Neuronal stem cell (in vitro differentiated cells): ENCODE measurements at regions not wholly inside any gene's neighbourhood (a gene's known extent, or its start where the extent isn't known, plus 50 kb on each side); places are given as distances from the start of the nearest gene placed in this dataset.

Experiments used
- DNase-seq: peaks from one replicate; pipeline ENCODE4 v3.0.0-alpha.2; 2013; ENCODE audit warnings: low spot score
- H2AFZ ChIP-seq: one replicate; pipeline ENCODE4 v1.6.1; 2013; ENCODE audit warnings: mild to moderate bottlenecking, low read length, inconsistent platforms
- H2AK5ac ChIP-seq: 2 replicates; pipeline ENCODE4 v1.6.1; 2013; ENCODE audit warnings: low read depth, mild to moderate bottlenecking, inconsistent platforms, low read length, moderate library complexity, mixed read lengths
- H2BK120ac ChIP-seq: 2 replicates; pipeline ENCODE4 v1.6.1; 2013; ENCODE audit warnings: low read depth, mild to moderate bottlenecking, inconsistent platforms, low read length, moderate library complexity, mixed read lengths
- H2BK12ac ChIP-seq: one replicate; pipeline ENCODE4 v1.6.1; 2013; ENCODE audit warnings: low read length, inconsistent platforms
- H2BK15ac ChIP-seq: 2 replicates; pipeline ENCODE4 v1.6.1; 2013; ENCODE audit warnings: mild to moderate bottlenecking, low read length, inconsistent platforms, mixed read lengths
- H2BK5ac ChIP-seq: one replicate; pipeline ENCODE4 v1.6.1; 2013; ENCODE audit warnings: inconsistent platforms, mild to moderate bottlenecking, low read length, moderate library complexity
- H3K14ac ChIP-seq: one replicate; pipeline ENCODE4 v1.6.1; 2013; ENCODE audit warnings: low read length, inconsistent platforms
- H3K18ac ChIP-seq: 2 replicates; pipeline ENCODE4 v1.6.1; 2013; ENCODE audit warnings: low read length, inconsistent platforms
- H3K23ac ChIP-seq: 2 replicates; pipeline ENCODE4 v1.6.1; 2013; ENCODE audit warnings: low read depth, mild to moderate bottlenecking, mixed read lengths, low read length, inconsistent platforms; ENCODE audit not compliant: poor library complexity
- H3K27ac ChIP-seq: replicated peaks from 3 replicates; pipeline ENCODE4 v1.5.1; 2013; ENCODE audit warnings: low read length, inconsistent platforms
- H3K27me3 ChIP-seq, 3 experiments: 2 replicates each; pipeline ENCODE4 v1.6.1; 2013; ENCODE audit warnings: low read length in 3 of 3, mild to moderate bottlenecking in 2 of 3, inconsistent platforms in 1 of 3, low read depth in 1 of 3, mixed read lengths in 1 of 3, moderate library complexity in 1 of 3; ENCODE audit not compliant: control insufficient read depth in 3 of 3, insufficient read depth in 3 of 3
- H3K36me3 ChIP-seq, 2 donors: replicated peaks in 1 of 2; 2 replicates each; pipeline ENCODE4 v1.6.1; 2013; ENCODE audit warnings: low read length in 2 of 2; ENCODE audit not compliant: control insufficient read depth in 2 of 2, insufficient read depth in 2 of 2
- H3K4ac ChIP-seq: 2 replicates; pipeline ENCODE4 v1.6.1; 2013; ENCODE audit warnings: inconsistent platforms, mild to moderate bottlenecking, low read length, moderate library complexity
- H3K4me1 ChIP-seq, 2 donors: 1 replicate in 1 of 2; 2 replicates in 1 of 2; pipeline ENCODE4 v1.6.1; 2013; ENCODE audit warnings: low read length in 2 of 2, low read depth in 1 of 2; ENCODE audit not compliant: control insufficient read depth in 2 of 2, insufficient read depth in 1 of 2
- H3K4me2 ChIP-seq: one replicate; pipeline ENCODE4 v1.6.1; 2013; ENCODE audit warnings: mild to moderate bottlenecking, low read length, inconsistent platforms; ENCODE audit not compliant: insufficient read depth, poor library complexity, severe bottlenecking
- H3K4me3 ChIP-seq, 2 donors: 2 replicates each; pipeline ENCODE4 v1.5.1; 2013; ENCODE audit warnings: low read length in 2 of 2, mild to moderate bottlenecking in 2 of 2, inconsistent platforms in 1 of 2, moderate library complexity in 1 of 2
- H3K79me1 ChIP-seq: one replicate; pipeline ENCODE4 v1.6.1; 2013; ENCODE audit warnings: low read depth, mild to moderate bottlenecking, inconsistent platforms, low read length, moderate library complexity
- H3K9ac ChIP-seq: one replicate; pipeline ENCODE4 v1.6.1; 2013; ENCODE audit warnings: mild to moderate bottlenecking, low read depth, low read length, inconsistent platforms; ENCODE audit not compliant: poor library complexity
- H3K9me3 ChIP-seq, 2 donors: replicated peaks in 1 of 2; 2 replicates each; pipeline versions ENCODE3 to v1.6.1; 2013; ENCODE audit warnings: low read length in 2 of 2, mild to moderate bottlenecking in 2 of 2, inconsistent platforms in 1 of 2, low read depth in 1 of 2, mixed read lengths in 1 of 2, moderate library complexity in 1 of 2; ENCODE audit not compliant: control insufficient read depth in 2 of 2, insufficient read depth in 1 of 2
- H4K8ac ChIP-seq: one replicate; pipeline ENCODE4 v1.6.1; 2013; ENCODE audit warnings: low read depth, mild to moderate bottlenecking, inconsistent platforms, low read length, moderate library complexity
- H4K91ac ChIP-seq: one replicate; pipeline ENCODE4 v1.6.1; 2013; ENCODE audit warnings: low read length, low read depth, mild to moderate bottlenecking, inconsistent platforms; ENCODE audit not compliant: poor library complexity
- WGBS, 2 donors: extraction: QIAGEN DNeasy Blood & Tissue Kit; methylation state at CpG; one replicate each; pipeline ENCODE4 v1.1.7; 2013; ENCODE audit warnings: missing lambda C conversion rate in 2 of 2, mixed read lengths in 1 of 2; ENCODE audit not compliant: insufficient read length in 2 of 2, insufficient replicate concordance in 1 of 2; ENCODE audit errors: extremely low coverage in 2 of 2; 5-methylcytosine and 5-hydroxymethylcytosine counted together

DNA sequence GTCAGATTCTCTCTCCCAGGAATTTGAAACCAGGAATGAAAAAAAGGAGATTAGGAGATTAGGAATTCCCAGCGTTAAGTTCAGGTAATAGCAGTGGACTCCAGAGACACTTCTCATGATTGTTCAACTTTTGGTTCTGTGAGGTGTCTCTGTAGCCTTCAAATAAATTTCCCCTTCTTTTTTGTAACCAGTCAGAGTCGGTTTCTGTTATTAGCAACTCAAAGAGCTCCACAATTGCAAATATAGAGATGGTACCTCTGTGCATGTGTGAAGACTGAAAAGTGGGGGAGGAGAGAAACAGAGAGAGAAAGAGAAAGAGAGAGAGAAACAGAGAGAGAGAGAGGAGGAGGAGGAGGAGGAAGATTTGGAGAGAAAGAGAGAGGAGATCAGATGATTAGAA lies 112.8 kb upstream of the STEAP1B start:
- H3K9ac ChIP-seq, result no peak overlapping the region
- H3K27ac ChIP-seq, result no peak overlapping the region
- H3K79me1 ChIP-seq, result no peaks in the 10 kb centered on the region
- no peak overlapping the region for H3K4ac ChIP-seq
- no peak overlapping the region for H2AK5ac ChIP-seq
- DNase-seq, result no peak
- peaks cover 3% of the 10 kb centered on the region in 2 donors for H3K9me3 ChIP-seq
- no peak overlapping the region for H3K18ac ChIP-seq
- no peak overlapping the region for H3K4me2 ChIP-seq
- H4K8ac ChIP-seq, result no peak overlapping the region
- no peak overlapping the region for H2BK15ac ChIP-seq
- no peak overlapping the region for H3K4me3 ChIP-seq
- no peaks in the 10 kb centered on the region for H3K4me1 ChIP-seq
- no peak overlapping the region for H2BK120ac ChIP-seq
- no peak overlapping the region for H2BK5ac ChIP-seq
- H3K23ac ChIP-seq, result no peak overlapping the region
- no peaks in the 10 kb centered on the region for H3K27me3 ChIP-seq
- no CpG with 5 or more reads among the region's 2 CpGs for WGBS, 2 donors
- H3K36me3 ChIP-seq, result no peaks in the 10 kb centered on the region
- H3K14ac ChIP-seq, result no peak overlapping the region
- no peak overlapping the region for H2AFZ ChIP-seq
- H4K91ac ChIP-seq, result no peak overlapping the region
- H2BK12ac ChIP-seq, result no peak overlapping the region

DNA sequence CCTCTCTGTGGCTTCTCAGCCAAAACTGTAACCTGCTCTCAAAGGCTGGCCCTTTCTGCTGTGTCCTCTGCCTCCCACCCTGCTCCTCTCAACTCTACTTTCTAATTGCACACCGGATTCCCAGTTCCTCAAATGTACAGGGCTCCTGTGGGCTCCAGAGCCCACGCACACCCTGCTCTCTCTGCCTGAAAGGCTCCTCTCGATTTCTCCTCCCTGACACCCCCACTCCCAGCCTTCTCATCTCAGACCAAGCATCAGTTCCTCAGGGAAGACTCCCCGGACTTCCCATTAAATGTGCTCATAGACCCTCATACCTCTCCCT lies 111.7 kb upstream of the STEAP1B start:
- Histone ChIP-seq H3K9ac (no peak overlapping the region), H3K9me3 (peaks cover 0 to 2% of the 10 kb centered on the region in 2 donors)
- no CpG with 5 or more reads among the region's 4 CpGs for WGBS, 2 donors

DNA sequence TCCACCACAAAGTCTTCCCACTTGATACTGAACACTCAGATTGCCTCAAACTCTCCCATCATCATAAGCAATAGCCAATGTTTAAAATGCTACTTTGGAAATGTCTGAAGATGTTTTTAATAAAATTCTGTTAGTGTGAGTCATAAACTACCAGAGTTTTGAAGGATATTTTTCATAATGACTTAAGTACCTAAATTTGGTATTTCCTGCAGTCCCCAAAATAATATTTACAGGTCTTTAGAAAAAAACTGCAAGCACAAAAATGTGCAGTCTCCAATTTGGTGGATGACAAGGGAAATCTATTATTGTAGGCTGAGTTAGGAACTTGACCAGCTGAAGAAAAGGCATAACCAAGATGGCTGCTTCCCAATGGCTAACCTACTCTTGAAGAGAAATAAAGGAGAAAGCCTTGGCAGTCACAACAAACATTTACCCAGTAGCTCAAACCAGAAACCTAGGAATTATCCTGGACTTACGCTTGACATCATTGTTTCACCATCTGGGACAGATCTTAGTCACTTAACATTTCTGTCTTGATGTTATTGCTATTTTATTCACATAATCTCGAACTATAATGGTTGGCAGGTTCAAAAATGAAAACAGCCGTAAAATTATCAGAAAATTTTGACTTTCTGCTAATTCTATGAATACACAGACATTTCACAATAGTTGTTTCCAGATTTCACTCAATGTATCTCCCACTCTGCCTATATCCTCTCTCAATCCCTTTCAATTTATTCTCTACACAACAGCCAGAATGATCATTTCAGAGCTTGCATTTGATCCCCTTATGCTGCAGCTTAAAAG lies 111.2 kb upstream of the STEAP1B start:
- Histone ChIP-seq H2BK120ac (no peak overlapping the region), H3K9me3 (peaks cover 0 to 2% of the 10 kb centered on the region in 2 donors)
- no CpG with 5 or more reads among the region's 3 CpGs for WGBS, 2 donors

More for the DNA sequence above, 111.7 kb upstream of the STEAP1B start:
- DNase-seq, result no peak
- no peak overlapping the region for H3K4me3 ChIP-seq
- no peak overlapping the region for H2AK5ac ChIP-seq
- H3K4ac ChIP-seq, result no peak overlapping the region
- H3K79me1 ChIP-seq, result no peaks in the 10 kb centered on the region
- no peak overlapping the region for H2BK120ac ChIP-seq
- no peak overlapping the region for H2BK15ac ChIP-seq
- H3K4me2 ChIP-seq, result no peak overlapping the region
- no peak overlapping the region for H3K23ac ChIP-seq
- no peak overlapping the region for H3K27ac ChIP-seq
- H3K4me1 ChIP-seq, result no peaks in the 10 kb centered on the region
- no peaks in the 10 kb centered on the region for H3K27me3 ChIP-seq
- H3K18ac ChIP-seq, result no peak overlapping the region
- no peaks in the 10 kb centered on the region for H3K36me3 ChIP-seq
- H2AFZ ChIP-seq, result no peak overlapping the region
- no peak overlapping the region for H4K91ac ChIP-seq
- no peak overlapping the region for H2BK12ac ChIP-seq
- H4K8ac ChIP-seq, result no peak overlapping the region
- H3K14ac ChIP-seq, result no peak overlapping the region
- no peak overlapping the region for H2BK5ac ChIP-seq

DNA sequence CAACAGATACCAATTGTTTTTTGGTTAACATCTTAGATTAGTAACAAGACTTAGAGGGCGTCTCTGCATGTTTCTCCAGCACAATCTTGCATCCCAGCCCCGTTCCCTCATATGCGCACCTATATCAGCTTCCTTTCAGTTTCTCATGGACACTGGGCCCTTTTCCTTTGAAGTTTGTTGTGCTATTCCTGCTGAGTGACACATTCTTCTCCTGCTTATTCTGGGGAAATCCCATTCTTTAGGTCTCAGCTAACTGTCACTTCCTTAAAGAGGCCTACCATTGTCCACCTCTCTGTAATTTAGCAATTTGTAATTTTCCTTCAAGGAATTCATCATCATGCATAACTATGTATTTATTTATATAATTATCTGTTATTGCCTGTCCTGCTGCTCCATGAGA lies 110.3 kb upstream of the STEAP1B start:
- Histone ChIP-seq H3K18ac (no peak overlapping the region), H3K23ac (no peak overlapping the region), H4K8ac (no peak overlapping the region), H3K36me3 (no peaks in the 10 kb centered on the region), H3K4ac (no peak overlapping the region), H2BK12ac (no peak overlapping the region), H3K79me1 (no peaks in the 10 kb centered on the region), H2BK15ac (no peak overlapping the region), H2AFZ (no peak overlapping the region), H4K91ac (no peak overlapping the region), H2AK5ac (no peak overlapping the region), H2BK5ac (no peak overlapping the region), H3K4me1 (no peaks in the 10 kb centered on the region), H3K4me2 (no peak overlapping the region), H2BK120ac (no peak overlapping the region), H3K14ac (no peak overlapping the region), H3K9ac (no peak overlapping the region), H3K9me3 (peaks cover 0 to 2% of the 10 kb centered on the region in 2 donors), H3K27me3 (no peaks in the 10 kb centered on the region), H3K27ac (no peak overlapping the region), H3K4me3 (no peak overlapping the region)
- no peak for DNase-seq
- no CpG with 5 or more reads among the region's 3 CpGs for WGBS, 2 donors

More for the DNA sequence above, 111.2 kb upstream of the STEAP1B start:
- DNase-seq, result no peak
- no peaks in the 10 kb centered on the region for H3K4me1 ChIP-seq
- no peak overlapping the region for H2BK15ac ChIP-seq
- no peak overlapping the region for H3K23ac ChIP-seq
- H3K18ac ChIP-seq, result no peak overlapping the region
- H3K79me1 ChIP-seq, result no peaks in the 10 kb centered on the region
- no peak overlapping the region for H2BK5ac ChIP-seq
- no peak overlapping the region for H2BK12ac ChIP-seq
- no peak overlapping the region for H3K4ac ChIP-seq
- no peak overlapping the region for H4K8ac ChIP-seq
- H3K36me3 ChIP-seq, result no peaks in the 10 kb centered on the region
- no peak overlapping the region for H3K9ac ChIP-seq
- H3K4me3 ChIP-seq, result no peak overlapping the region
- no peak overlapping the region for H3K4me2 ChIP-seq
- no peak overlapping the region for H2AK5ac ChIP-seq
- no peak overlapping the region for H4K91ac ChIP-seq
- H3K27ac ChIP-seq, result no peak overlapping the region
- H3K27me3 ChIP-seq, result no peaks in the 10 kb centered on the region
- H2AFZ ChIP-seq, result no peak overlapping the region
- no peak overlapping the region for H3K14ac ChIP-seq
